Right hindlimb (tissue), 1 donor: ENCODE measurements at regions not wholly inside any gene's neighbourhood (a gene's known extent, or its start where the extent isn't known, plus 50 kb on each side); places are given as distances from the start of the nearest gene placed in this dataset.

Source experiments
- DNase-seq: peaks from one replicate; pipeline ENCODE4 v3.0.0-alpha.2; 2018

- no peak for DNase-seq
Observed at GRCh38 chr3:16810593-16811367, 74.0 kb upstream of the PLCL2 start.

DNA sequence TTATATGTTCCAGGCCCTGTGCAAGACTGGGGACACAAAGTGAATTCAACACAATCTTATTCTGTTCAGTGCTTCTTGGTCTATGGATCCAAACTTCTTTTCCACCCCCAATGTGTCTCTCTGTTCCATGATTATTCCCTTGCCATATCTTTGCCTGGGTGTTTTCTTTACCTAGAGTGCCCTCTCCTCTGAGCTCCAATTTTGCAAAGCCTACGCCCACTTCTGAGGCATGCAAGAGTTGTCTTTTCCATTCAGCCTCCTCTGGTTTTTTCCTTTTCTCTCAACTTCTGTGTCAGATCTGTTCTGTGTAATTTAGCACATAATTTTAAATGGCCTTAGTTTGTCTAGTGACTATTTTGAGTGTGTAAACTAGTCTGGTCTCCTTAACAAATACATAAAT lies 72.8 kb upstream of the PLCL2 start:
- no peak for DNase-seq

DNA sequence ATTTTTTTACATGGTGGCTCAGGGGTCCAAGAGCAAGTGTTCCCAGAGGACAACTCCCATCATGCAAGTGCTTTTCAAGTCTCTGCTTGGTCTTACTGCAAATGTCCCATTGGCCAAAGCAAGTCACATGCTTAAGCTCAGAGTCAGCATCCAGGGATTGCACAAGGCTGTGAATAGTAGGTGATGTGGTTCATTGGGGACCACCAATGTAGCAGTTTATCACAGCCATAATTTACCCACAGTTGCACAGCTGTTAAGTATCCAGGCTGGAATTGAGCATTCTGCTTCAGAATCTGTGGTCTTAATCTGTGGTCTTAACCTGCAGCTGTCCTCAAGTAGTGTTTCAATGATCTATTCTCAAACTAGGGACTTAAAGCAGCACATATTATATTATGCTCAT lies 71.4 kb upstream of the PLCL2 start:
- DNase-seq: no peak

DNA sequence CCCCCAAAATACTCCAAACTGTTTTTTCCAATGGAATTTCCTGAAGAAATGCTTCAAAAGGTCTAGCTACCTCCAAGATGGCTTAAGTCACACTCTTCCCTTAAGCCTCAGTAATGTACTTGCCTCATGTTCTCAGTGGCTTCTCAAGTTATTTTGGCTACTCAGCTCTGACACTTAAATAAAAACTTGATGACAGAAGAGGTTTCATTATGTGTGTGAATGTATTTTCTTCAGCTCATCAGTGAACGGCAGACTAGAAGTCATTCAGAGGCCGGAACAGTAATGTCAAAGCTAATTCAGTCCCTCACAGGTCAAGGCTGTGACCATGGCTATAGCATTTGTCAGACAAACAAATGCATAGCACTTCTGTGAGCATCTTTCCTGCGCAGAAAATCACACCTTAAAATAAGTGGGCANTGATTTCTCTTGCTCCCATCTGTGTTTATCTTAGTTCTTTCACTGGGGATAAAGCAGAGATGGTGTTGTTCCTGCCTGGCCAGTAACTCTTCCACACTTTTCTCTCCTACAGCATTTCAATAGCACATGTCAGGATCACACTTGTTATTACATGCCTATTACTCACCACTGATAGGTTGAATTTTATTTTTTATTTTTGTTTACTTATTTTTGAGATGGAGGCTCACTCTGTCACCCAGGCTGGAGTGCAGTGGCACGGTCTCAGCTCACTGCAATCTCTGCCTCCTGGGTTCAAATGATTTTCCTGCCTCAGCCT lies 68.5 kb upstream of the PLCL2 start:
- DNase-seq: no peak

GRCh38 chr3:16817197-16817596 lies 67.6 kb upstream of the PLCL2 start:
- DNase-seq: no peak

DNA sequence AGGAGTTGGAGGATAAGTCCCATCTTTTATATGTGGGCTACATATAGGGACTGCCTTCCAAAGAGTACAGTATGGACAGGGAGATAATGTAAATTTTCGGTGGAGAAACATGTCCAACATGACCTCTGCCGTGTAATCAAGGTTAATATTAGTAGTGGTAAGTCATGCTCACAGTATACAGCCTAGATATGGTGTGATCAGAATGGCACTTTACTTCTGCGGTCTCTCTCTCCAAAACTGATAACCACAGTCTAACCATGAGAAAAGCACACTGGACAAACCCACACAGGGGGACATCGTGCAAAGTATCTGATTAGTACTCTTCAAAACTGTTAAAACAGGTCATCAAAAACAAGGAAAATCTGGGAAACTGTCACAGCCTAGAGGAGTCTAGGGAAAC lies 66.6 kb upstream of the PLCL2 start:
- DNase-seq: no peak

- no peak for DNase-seq
Observed at GRCh38 chr3:16818945-16819344, 65.8 kb upstream of the PLCL2 start.

GRCh38 chr3:16820485-16820884 lies 64.3 kb upstream of the PLCL2 start:
- DNase-seq: no peak

DNA sequence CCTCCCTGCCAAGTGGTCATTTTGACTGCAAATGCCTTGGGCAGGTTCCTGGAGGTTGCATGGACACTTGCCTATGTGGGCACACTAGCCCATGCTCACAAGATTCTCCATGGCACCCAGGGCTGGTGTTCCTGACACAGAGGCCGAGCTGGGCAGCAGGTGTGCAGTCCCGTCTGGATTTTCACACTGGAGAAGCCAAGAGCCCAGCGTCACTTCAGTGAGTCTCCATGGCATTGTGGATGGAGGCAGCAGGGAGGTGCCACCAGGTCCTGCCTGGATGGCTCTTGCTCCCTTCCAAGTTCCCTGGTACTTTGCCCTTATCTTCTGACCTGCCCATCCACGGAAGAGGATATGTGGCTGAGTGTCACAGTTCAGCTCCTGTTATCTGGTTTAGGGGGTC lies 63.7 kb upstream of the PLCL2 start:
- DNase-seq: no peak

DNA sequence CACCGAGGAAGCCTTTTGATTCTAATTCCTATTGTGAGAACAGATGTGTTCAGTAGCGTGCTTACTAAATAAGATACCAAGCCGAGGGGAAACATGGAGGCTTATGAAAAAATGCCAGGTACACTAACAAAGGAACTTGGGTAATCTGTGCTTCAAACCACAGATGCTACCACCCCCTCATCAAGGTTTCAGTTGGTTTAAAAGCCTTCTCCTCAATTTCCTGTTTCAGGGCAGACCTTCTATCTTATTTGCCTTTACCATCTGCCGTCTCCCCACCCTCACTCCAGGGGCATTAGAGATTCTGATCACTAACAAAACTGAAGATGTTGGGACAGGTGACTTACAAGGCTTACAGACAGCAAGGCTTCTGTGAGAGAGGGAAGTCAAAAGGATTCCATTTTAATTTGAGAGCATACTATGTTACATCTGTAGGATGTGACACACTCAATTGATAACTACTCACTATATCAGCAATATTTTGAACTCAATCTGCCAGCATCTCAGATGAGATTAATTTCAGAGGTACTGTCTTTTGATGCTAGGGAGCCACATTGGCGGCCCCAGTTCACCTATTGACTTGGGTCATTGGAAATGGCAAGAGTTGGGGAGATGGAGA lies 60.6 kb upstream of the PLCL2 start:
- DNase-seq: no peak

DNA sequence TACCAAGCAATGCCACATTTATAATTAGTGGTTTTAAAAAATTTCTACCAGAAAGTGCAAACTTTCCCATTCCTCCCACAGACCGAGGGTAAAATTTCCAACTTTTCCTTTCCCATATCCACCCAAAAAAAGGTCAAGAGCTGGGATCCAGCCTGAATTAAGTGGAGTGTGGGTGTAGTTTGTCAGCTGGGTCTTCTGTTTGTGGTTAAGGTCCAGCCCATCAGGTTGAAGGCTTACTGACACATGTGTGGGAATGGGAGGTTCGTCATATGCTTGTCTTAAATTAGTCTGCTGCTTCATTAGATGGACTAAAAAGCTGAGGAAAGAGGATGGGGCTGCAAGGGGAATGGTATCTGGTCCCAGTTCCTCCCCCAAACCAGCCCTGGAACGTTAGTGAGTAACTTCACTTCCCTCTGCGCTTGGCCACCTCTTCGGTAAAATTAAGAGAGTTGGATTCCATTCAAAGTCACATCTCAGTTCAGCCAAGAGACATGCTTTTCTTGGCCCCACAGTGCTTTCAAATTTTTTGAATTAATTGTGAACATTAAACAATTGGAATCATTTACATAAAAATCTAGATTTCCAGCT lies 59.0 kb upstream of the PLCL2 start:
- DNase-seq: peak; percentile 27

DNA sequence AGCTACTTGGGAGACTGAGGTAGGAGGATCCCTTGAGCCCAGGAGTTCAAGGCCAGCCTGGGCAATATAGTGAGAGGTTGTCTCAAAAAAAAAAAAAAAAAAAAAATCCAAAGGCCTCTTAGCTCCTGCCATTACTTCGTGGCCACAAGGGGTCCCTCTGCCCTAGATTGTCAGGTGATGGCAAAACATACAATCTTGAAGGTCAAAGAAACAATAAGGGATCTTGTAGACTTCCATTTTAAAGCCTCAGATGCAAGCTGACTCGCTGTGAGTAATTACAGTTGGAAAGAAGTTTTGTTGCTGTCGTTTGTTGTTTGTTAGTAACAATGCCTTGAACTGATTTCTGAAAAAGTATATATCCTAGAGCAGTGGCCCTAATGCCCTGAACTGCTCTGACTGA lies 55.9 kb upstream of the PLCL2 start:
- no peak for DNase-seq

DNA sequence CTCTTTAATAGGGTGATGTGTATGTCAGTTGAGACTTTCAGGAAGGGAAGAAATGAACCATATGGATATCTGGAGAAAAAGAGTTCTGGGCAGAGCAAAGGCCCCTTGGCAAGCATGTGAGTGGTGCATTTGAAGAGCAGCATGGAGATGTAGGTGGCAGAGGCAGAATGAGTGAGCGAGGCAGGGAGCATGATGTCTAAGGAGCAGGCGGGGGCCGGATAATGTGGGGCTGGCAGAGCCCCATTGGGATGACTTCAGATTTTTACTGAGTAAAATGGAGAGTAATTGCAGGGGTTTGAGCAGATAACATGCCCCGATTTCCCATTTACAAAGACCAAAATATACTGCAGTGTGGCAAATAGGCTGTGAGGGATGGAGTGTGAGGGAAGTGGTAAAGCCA lies 52.9 kb upstream of the PLCL2 start:
- DNase-seq: no peak

- DNase-seq: no peak
Observed at GRCh38 chr3:16834214-16834613, 50.5 kb upstream of the PLCL2 start.

DNA sequence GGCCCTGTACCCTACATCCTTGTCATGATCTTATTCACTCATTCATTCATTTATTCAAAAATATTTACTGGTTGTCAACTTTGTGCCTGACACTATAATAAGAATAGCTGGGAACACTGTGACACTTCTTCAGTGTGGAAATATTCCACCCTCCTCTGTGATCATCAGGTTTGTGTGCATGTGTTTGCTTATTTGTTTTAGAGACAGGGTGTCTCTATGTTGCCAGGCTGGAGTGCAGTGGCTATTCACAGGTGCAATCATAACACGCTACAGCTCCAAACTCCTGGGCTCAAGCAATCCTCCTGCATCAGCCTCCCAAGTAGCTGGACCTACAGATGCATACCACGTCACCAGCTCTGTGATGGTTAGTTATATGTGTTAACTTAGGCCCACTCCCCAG lies 50.0 kb upstream of the PLCL2 start:
- DNase-seq: no peak
